ENCODE measurements at regions not wholly inside any gene's neighbourhood (a gene's known extent, or its start where the extent isn't known, plus 50 kb on each side); places are given as distances from the start of the nearest gene placed in this dataset.

DNA sequence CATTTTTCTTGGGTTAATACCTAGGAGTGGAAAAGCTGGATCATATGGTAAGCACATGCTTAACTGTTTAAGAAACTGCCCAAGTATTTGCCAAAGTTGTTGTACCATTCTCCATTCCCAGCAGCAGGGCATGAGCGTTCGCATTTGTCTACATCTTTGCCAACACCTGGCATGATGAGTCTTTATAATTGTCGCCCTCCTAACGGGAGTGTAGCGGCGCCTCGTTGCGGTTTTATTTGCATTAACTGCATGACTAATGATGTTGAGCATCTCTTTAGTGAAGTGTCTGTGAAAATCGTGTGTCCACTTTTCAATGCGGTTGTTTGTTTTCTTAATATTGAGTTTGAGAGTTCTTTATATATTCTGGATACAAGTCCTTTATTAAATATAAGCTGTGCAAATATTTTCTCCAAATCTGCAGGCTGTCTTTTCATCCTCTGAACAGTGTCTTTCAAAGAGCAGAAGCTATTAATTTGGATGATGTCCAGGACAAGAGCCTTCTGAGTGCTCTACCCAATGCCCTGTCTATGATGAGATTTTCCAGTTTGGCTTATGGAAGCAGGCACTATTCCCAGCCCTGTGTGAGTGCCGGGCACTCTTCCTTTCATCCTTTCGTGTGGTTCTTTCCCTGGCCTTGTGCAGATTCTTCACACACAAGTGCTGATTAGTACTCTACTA lies 202.0 kb downstream of the FOXO1 start:
- CTCF ChIA-PET = no interaction called here
- Histone ChIP-seq H3K4me3 (ENCODE audit: low read depth, low read length) (no peak overlapping the region), H3K27me3 (ENCODE audit: control insufficient read depth, insufficient read depth, low read length) (no peaks in the 10 kb centered on the region), H3K36me3 (ENCODE audit: control insufficient read depth, insufficient read depth, low read length) (no peaks in the 10 kb centered on the region)
- TF ChIP-seq CTCF (IDR thresholded peaks at IDR 0.05; ENCODE audit: insufficient read depth, low read depth, low read length) = no peak
- DNase-seq (ENCODE audit: low read depth) = no peak
- POLR2A ChIA-PET = no interaction called here

DNA sequence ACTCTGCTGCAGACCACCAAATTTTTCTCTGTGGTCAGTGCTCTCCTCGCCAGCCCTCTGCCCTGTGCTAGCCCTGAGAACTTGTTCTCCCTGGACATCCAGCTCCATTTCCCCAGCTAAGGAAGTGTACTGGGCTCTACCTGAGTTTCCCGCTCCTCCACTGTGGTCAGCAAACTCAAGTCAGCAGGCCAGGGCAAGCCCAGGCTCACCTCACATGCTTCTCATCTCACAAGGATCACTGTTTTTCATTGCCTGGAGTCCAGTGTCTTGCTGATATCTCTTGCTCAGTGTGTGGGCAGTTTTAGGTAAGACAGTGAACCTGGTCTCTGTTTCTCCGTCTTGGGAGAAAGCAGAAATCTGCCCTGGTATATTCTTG lies 201.4 kb downstream of the FOXO1 start:
- no peaks in the 10 kb centered on the region for H3K27me3 ChIP-seq (ENCODE audit: control insufficient read depth, insufficient read depth, low read length)
- H3K4me3 ChIP-seq (ENCODE audit: low read depth, low read length) = no peak overlapping the region
- POLR2A ChIA-PET = no interaction called here
- no peaks in the 10 kb centered on the region for H3K36me3 ChIP-seq (ENCODE audit: control insufficient read depth, insufficient read depth, low read length)
- no peak for DNase-seq (ENCODE audit: low read depth)
- CTCF ChIA-PET = no interaction called here
- TF ChIP-seq CTCF (IDR thresholded peaks at IDR 0.05; ENCODE audit: insufficient read depth, low read depth, low read length) = no peak

GRCh38 chr13:40466272-40466671 lies 200.2 kb downstream of the FOXO1 start:
- Histone ChIP-seq H3K36me3 (ENCODE audit: control insufficient read depth, insufficient read depth, low read length) (no peaks in the 10 kb centered on the region), H3K4me3 (ENCODE audit: low read depth, low read length) (no peak overlapping the region), H3K27me3 (ENCODE audit: control insufficient read depth, insufficient read depth, low read length) (no peaks in the 10 kb centered on the region)
- POLR2A ChIA-PET = no interaction called here
- CTCF ChIA-PET = interaction anchor here (0.6 to 1.0 kb wide), 2 partner anchors 8 to 82 kb away, joined by 3 read pairs; no protein-coding TSS in a partner anchor
- no peak for TF ChIP-seq CTCF (IDR thresholded peaks at IDR 0.05; ENCODE audit: insufficient read depth, low read depth, low read length)
- DNase-seq (ENCODE audit: low read depth) = no peak

GRCh38 chr13:40468227-40468838 lies 198.1 kb downstream of the FOXO1 start:
- no peak for TF ChIP-seq CTCF (IDR thresholded peaks at IDR 0.05; ENCODE audit: insufficient read depth, low read depth, low read length)
- no peaks in the 10 kb centered on the region for H3K27me3 ChIP-seq (ENCODE audit: control insufficient read depth, insufficient read depth, low read length)
- H3K36me3 ChIP-seq (ENCODE audit: control insufficient read depth, insufficient read depth, low read length) = no peaks in the 10 kb centered on the region
- no peak overlapping the region for H3K4me3 ChIP-seq (ENCODE audit: low read depth, low read length)
- ChIA-PET CTCF (no interaction called here), POLR2A (no interaction called here)
- DNase-seq (ENCODE audit: low read depth) = no peak

DNA sequence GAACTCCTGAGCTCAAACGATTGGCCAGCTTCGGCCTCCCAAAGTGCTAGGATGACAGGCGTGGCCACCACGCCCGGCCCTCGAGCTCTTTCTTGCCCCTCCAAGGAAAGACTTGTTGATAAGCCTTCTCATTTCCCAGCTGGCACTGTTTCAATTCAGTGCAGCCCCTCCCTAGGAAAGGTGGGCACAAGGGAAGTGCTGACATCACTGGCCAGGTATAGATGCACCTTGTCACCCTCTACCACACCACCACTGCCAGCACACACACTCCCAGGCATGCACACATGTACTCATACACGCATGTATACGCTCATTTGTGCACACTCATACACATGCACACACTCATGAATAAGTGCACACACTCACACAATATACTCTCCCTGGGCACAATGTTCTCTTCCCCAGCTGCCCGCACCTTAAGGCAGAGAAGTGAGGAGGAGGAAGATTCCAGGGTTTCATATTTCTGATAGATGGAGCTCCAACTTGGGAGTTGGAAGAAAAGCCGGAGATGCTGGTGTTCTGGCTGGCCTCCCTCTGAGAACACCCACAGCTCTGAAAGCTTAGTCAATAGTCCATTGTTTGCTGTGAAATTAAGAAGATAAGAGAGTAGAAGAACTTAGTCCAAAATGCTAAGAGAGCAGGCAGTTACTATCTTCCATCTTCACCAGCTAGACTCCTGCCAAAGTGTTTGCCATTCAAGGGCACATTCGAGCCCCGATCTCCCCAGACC lies 196.7 kb downstream of the FOXO1 start:
- DNase-seq (ENCODE audit: low read depth) = no peak
- Histone ChIP-seq H3K4me3 (ENCODE audit: low read depth, low read length) (no peak overlapping the region), H3K36me3 (ENCODE audit: control insufficient read depth, insufficient read depth, low read length) (no peaks in the 10 kb centered on the region), H3K27me3 (ENCODE audit: control insufficient read depth, insufficient read depth, low read length) (no peaks in the 10 kb centered on the region)
- CTCF ChIA-PET = no interaction called here
- TF ChIP-seq CTCF (IDR thresholded peaks at IDR 0.05; ENCODE audit: insufficient read depth, low read depth, low read length) = no peak
- POLR2A ChIA-PET = interaction anchor here (0.6 kb wide), 1 partner anchor 63 kb away, joined by 3 read pairs; no protein-coding TSS in a partner anchor
